ENCODE measurements at regions not wholly inside any gene's neighbourhood (a gene's known extent, or its start where the extent isn't known, plus 50 kb on each side); places are given as distances from the start of the nearest gene placed in this dataset.

- no peaks in the 10 kb centered on the region for H3K9me3 Mint-ChIP-seq
- H3K27ac ChIP-seq (ENCODE audit: low read depth in 1 of 2, low read length in 2 of 2) = no peak overlapping the region
- H3K4me3 Mint-ChIP-seq = no peak overlapping the region
- ChIA-PET CTCF (no interaction called here), POLR2A (no interaction called here)
- no peaks in the 10 kb centered on the region for H3K4me1 Mint-ChIP-seq (ENCODE audit: low read depth)
- peaks cover 0 to 6% of the 10 kb centered on the region in 2 experiments for H3K27me3 ChIP-seq (ENCODE audit: control insufficient read depth in 1 of 2, insufficient read depth in 2 of 2, low read length in 2 of 2)
- H3K9me3 ChIP-seq (ENCODE audit: control insufficient read depth in 1 of 2, insufficient read depth in 1 of 2, low read length in 2 of 2) = no peaks in the 10 kb centered on the region
- peaks cover 28% of the 10 kb centered on the region for H3K27me3 Mint-ChIP-seq
- no peaks in the 10 kb centered on the region for H3K4me1 ChIP-seq (ENCODE audit: insufficient read depth, low read length)
- H3K27ac Mint-ChIP-seq = no peak overlapping the region
- H3K4me3 ChIP-seq (ENCODE audit: low read length) = no peak overlapping the region
- no peak for TF ChIP-seq CTCF (IDR thresholded peaks at IDR 0.05)
- H3K36me3 Mint-ChIP-seq (ENCODE audit: low read depth) = no peaks in the 10 kb centered on the region
- intact Hi-C loops (cut with DNase I, micrococcal nuclease) = no loop called here
- no peak for ATAC-seq (ENCODE audit: poor library complexity)
- DNase-seq = no peak
- no peaks in the 10 kb centered on the region for H3K36me3 ChIP-seq (ENCODE audit: insufficient read depth, low read length)
These were observed 128.3 kb downstream of the CYRIA start for GRCh38 chr2:16537347-16537746.

- H3K9me3 Mint-ChIP-seq = no peaks in the 10 kb centered on the region
- ATAC-seq (ENCODE audit: poor library complexity) = no peak
- intact Hi-C loops (cut with DNase I, micrococcal nuclease) = no loop called here
- peaks cover 25% of the 10 kb centered on the region for H3K27me3 Mint-ChIP-seq
- Histone ChIP-seq H3K27ac (ENCODE audit: low read depth in 1 of 2, low read length in 2 of 2) (no peak overlapping the region), H3K4me3 (ENCODE audit: low read length) (no peak overlapping the region), H3K36me3 (ENCODE audit: insufficient read depth, low read length) (no peaks in the 10 kb centered on the region), H3K27me3 (ENCODE audit: control insufficient read depth in 1 of 2, insufficient read depth in 2 of 2, low read length in 2 of 2) (no peaks in the 10 kb centered on the region), H3K9me3 (ENCODE audit: control insufficient read depth in 1 of 2, insufficient read depth in 1 of 2, low read length in 2 of 2) (no peaks in the 10 kb centered on the region), H3K4me1 (ENCODE audit: insufficient read depth, low read length) (no peaks in the 10 kb centered on the region)
- POLR2A ChIA-PET = no interaction called here
- no peak overlapping the region for H3K4me3 Mint-ChIP-seq
- no peaks in the 10 kb centered on the region for H3K4me1 Mint-ChIP-seq (ENCODE audit: low read depth)
- no peak for DNase-seq
- no peak for TF ChIP-seq CTCF (IDR thresholded peaks at IDR 0.05)
- no peaks in the 10 kb centered on the region for H3K36me3 Mint-ChIP-seq (ENCODE audit: low read depth)
- H3K27ac Mint-ChIP-seq = no peak overlapping the region
- CTCF ChIA-PET = no interaction called here
These were observed 139.4 kb downstream of the CYRIA start for GRCh38 chr2:16526193-16526592.

- H3K9me3 ChIP-seq (ENCODE audit: control insufficient read depth in 1 of 2, insufficient read depth in 1 of 2, low read length in 2 of 2) = no peaks in the 10 kb centered on the region
- ChIA-PET CTCF (no interaction called here), POLR2A (no interaction called here)
- no peak overlapping the region for H3K27ac ChIP-seq (ENCODE audit: low read depth in 1 of 2, low read length in 2 of 2)
- DNase-seq (peak in 2 of 14 experiments; percentile 10 to 14), ATAC-seq (ENCODE audit: poor library complexity) (no peak)
- H3K4me1 ChIP-seq (ENCODE audit: insufficient read depth, low read length) = no peaks in the 10 kb centered on the region
- H3K36me3 Mint-ChIP-seq (ENCODE audit: low read depth) = no peaks in the 10 kb centered on the region
- no peaks in the 10 kb centered on the region for H3K36me3 ChIP-seq (ENCODE audit: insufficient read depth, low read length)
- H3K4me1 Mint-ChIP-seq (ENCODE audit: low read depth) = no peaks in the 10 kb centered on the region
- no peak overlapping the region for H3K27ac Mint-ChIP-seq
- intact Hi-C loops (cut with DNase I, micrococcal nuclease) = no loop called here
- H3K27me3 Mint-ChIP-seq = peaks cover 24% of the 10 kb centered on the region
- H3K27me3 ChIP-seq (ENCODE audit: control insufficient read depth in 1 of 2, insufficient read depth in 2 of 2, low read length in 2 of 2) = no peaks in the 10 kb centered on the region
- H3K4me3 ChIP-seq (ENCODE audit: low read length) = no peak overlapping the region
- TF ChIP-seq CTCF (IDR thresholded peaks at IDR 0.05) = no peak
- H3K4me3 Mint-ChIP-seq = no peak overlapping the region
- H3K9me3 Mint-ChIP-seq = no peaks in the 10 kb centered on the region
These were observed 140.3 kb downstream of the CYRIA start for GRCh38 chr2:16525265-16525887.
